Ramos (cell line): ENCODE measurements at regions not wholly inside any gene's neighbourhood (a gene's known extent, or its start where the extent isn't known, plus 50 kb on each side); places are given as distances from the start of the nearest gene placed in this dataset.
"Not testable (repeated sequence)": the region's sequence is repeated elsewhere in the genome, so short reads cannot be mapped to it uniquely, and the experiment has no call there.

Experiments
- in situ Hi-C: fragments of 300-500 bp; cut with MboI; formaldehyde crosslinking; loops from one replicate; pipeline ENCODE4 v1.14.3; 2022; ENCODE audit warnings: low sequenced_read_pairs; ENCODE audit not compliant: unreplicated experiment

GRCh38 chr3:107461721-107462120 lies 61.0 kb upstream of the BBX start:
- in situ Hi-C loops = no loop called here

GRCh38 chr3:107464037-107464436 lies 58.7 kb upstream of the BBX start:
- in situ Hi-C loops = no loop called here

- in situ Hi-C loops = no loop called here
Observed at GRCh38 chr3:107465064-107465631, 57.6 kb upstream of the BBX start.

GRCh38 chr3:107468782-107469181 lies 54.0 kb upstream of the BBX start:
- in situ Hi-C loops = no loop called here

- in situ Hi-C loops = not testable (repeated sequence)
Observed at GRCh38 chr3:107470496-107470895, 52.3 kb upstream of the BBX start.
